CD4-positive, alpha-beta T cell (primary cell): ENCODE measurements at regions not wholly inside any gene's neighbourhood (a gene's known extent, or its start where the extent isn't known, plus 50 kb on each side); places are given as distances from the start of the nearest gene placed in this dataset.

Experiments
- ATAC-seq: fragments of 200-7000 bp; cut with Tn5 transposase; one replicate; pipeline ENCODE4 v1.10.0; 2022; ENCODE audit warnings: mild to moderate bottlenecking; ENCODE audit not compliant: poor library complexity
- CTCF ChIA-PET: fragments of 350-600 bp; sonication (Branson Sonifier 250); formaldehyde crosslinking; loops from one replicate; lab custom pipeline; 2021; ENCODE audit warnings: antibody characterized with exemption, inconsistent platforms; lab: Charles Lee
- POLR2A ChIA-PET: fragments of 350-600 bp; sonication (Branson Sonifier 250); formaldehyde crosslinking; loops from one replicate; lab custom pipeline; 2021; ENCODE audit warnings: antibody characterized with exemption, inconsistent platforms; lab: Charles Lee
- DNase-seq, 14 experiments: peaks; one replicate each; pipeline ENCODE4 v3.0.0-alpha.2; 2013 to 2020; ENCODE audit warnings: mixed read lengths in 2 of 14
- H3K27ac ChIP-seq, 2 donors: one replicate each; pipeline versions ENCODE4 v1.5.1 to v1.7.0; 2013; ENCODE audit warnings: low read length in 2 of 2, low read depth in 1 of 2, mild to moderate bottlenecking in 1 of 2
- H3K27me3 ChIP-seq, 2 experiments: 1 replicate in 1 of 2; 2 replicates in 1 of 2; pipeline versions ENCODE4 v1.6.1 to v1.7.0; 2013; ENCODE audit warnings: low read length in 2 of 2, control low read depth in 1 of 2, mild to moderate bottlenecking in 1 of 2, moderate library complexity in 1 of 2; ENCODE audit not compliant: insufficient read depth in 2 of 2, control insufficient read depth in 1 of 2
- H3K36me3 ChIP-seq: one replicate; pipeline ENCODE4 v1.6.1; 2013; ENCODE audit warnings: low read length, control low read depth; ENCODE audit not compliant: insufficient read depth
- H3K4me1 ChIP-seq: one replicate; pipeline ENCODE4 v1.6.1; 2013; ENCODE audit warnings: low read length, control low read depth; ENCODE audit not compliant: insufficient read depth
- H3K4me3 ChIP-seq: one replicate; pipeline ENCODE4 v1.5.1; 2013; ENCODE audit warnings: mild to moderate bottlenecking, low read length, moderate library complexity
- H3K9me3 ChIP-seq, 2 experiments: 1 replicate in 1 of 2; 2 replicates in 1 of 2; pipeline versions ENCODE4 v1.6.1 to v1.7.0; 2013; ENCODE audit warnings: low read length in 2 of 2, mild to moderate bottlenecking in 2 of 2, control low read depth in 1 of 2, moderate library complexity in 1 of 2; ENCODE audit not compliant: control insufficient read depth in 1 of 2, insufficient read depth in 1 of 2
- H3K27ac Mint-ChIP-seq: one replicate; pipeline ENCODE4 v1.8.0; 2020; ENCODE audit warnings: mixed read lengths
- H3K27me3 Mint-ChIP-seq: one replicate; pipeline ENCODE4 v1.8.0; 2021; ENCODE audit warnings: mixed read lengths
- H3K36me3 Mint-ChIP-seq: one replicate; pipeline ENCODE4 v1.8.0; 2021; ENCODE audit warnings: low read depth, mixed read lengths
- H3K4me1 Mint-ChIP-seq: one replicate; pipeline ENCODE4 v1.8.0; 2021; ENCODE audit warnings: low read depth, mixed read lengths
- H3K4me3 Mint-ChIP-seq: one replicate; pipeline ENCODE4 v1.8.0; 2020; ENCODE audit warnings: mild to moderate bottlenecking, mixed read lengths
- H3K9me3 Mint-ChIP-seq: one replicate; pipeline ENCODE4 v1.8.0; 2020; ENCODE audit warnings: mixed read lengths
- CTCF ChIP-seq: fragments of 200-600 bp; IDR thresholded peaks from one replicate; pipeline ENCODE4 v1.8.0; 2022; ENCODE audit warnings: antibody characterized with exemption, mild to moderate bottlenecking
- intact Hi-C, 2 experiments: fragments of 100-400 bp; cut with DNase I in 1 of 2; cut with micrococcal nuclease in 1 of 2; formaldehyde crosslinking; loops; one replicate each; pipeline versions ENCODE4 v1.15.1 to v1.9.0; 2023 to 2025; cut with DNase I, micrococcal nuclease

GRCh38 chr10:28733245-28733644 is 55.9 kb downstream of the BAMBI start:
- no peak overlapping the region for H3K27ac Mint-ChIP-seq

GRCh38 chr10:28733647-28734046 is 56.3 kb downstream of the BAMBI start:
- DNase-seq (no peak), ATAC-seq (no peak)
- Histone ChIP-seq H3K4me3 (no peak overlapping the region), H3K4me1 (no peaks in the 10 kb centered on the region), H3K36me3 (no peaks in the 10 kb centered on the region), H3K9me3 (peaks cover 5 to 8% of the 10 kb centered on the region in 2 experiments), H3K27me3 (peaks cover 0 to 4% of the 10 kb centered on the region in 2 experiments), H3K27ac (no peak overlapping the region)
- ChIA-PET CTCF (no interaction called here), POLR2A (no interaction called here)
- Mint-ChIP-seq H3K27me3 (peaks cover 25% of the 10 kb centered on the region), H3K27ac (no peak overlapping the region), H3K36me3 (no peaks in the 10 kb centered on the region), H3K4me3 (no peak overlapping the region), H3K4me1 (no peaks in the 10 kb centered on the region), H3K9me3 (peaks cover 9% of the 10 kb centered on the region)
- intact Hi-C loops: no loop called here
- TF ChIP-seq CTCF: no peak

More at GRCh38 chr10:28733245-28733644, 55.9 kb downstream of the BAMBI start:
- Mint-ChIP-seq H3K36me3 (no peaks in the 10 kb centered on the region), H3K9me3 (peaks cover 9% of the 10 kb centered on the region), H3K27me3 (peaks cover 25% of the 10 kb centered on the region), H3K4me3 (no peak overlapping the region), H3K4me1 (no peaks in the 10 kb centered on the region)
- intact Hi-C loops: no loop called here
- Histone ChIP-seq H3K27ac (no peak overlapping the region), H3K4me1 (no peaks in the 10 kb centered on the region), H3K9me3 (peaks cover 5 to 8% of the 10 kb centered on the region in 2 experiments), H3K27me3 (peaks cover 0 to 4% of the 10 kb centered on the region in 2 experiments), H3K36me3 (no peaks in the 10 kb centered on the region), H3K4me3 (no peak overlapping the region)
- ATAC-seq (no peak), DNase-seq (no peak)
- ChIA-PET CTCF (no interaction called here), POLR2A (no interaction called here)
- TF ChIP-seq CTCF: no peak

- ATAC-seq: no peak
- no peak for DNase-seq
- H3K36me3 Mint-ChIP-seq: no peaks in the 10 kb centered on the region
- H3K27me3 ChIP-seq: peaks cover 0 to 4% of the 10 kb centered on the region in 2 experiments
- no peak overlapping the region for H3K4me3 ChIP-seq
- peaks cover 33% of the 10 kb centered on the region for H3K27me3 Mint-ChIP-seq
- H3K9me3 ChIP-seq: peaks cover 5 to 8% of the 10 kb centered on the region in 2 experiments
- H3K4me1 Mint-ChIP-seq: no peaks in the 10 kb centered on the region
- POLR2A ChIA-PET: no interaction called here
- CTCF ChIA-PET: no interaction called here
- TF ChIP-seq CTCF: no peak
- H3K4me3 Mint-ChIP-seq: no peak overlapping the region
- H3K9me3 Mint-ChIP-seq: peaks cover 9% of the 10 kb centered on the region
- H3K27ac ChIP-seq: no peak overlapping the region
- no peaks in the 10 kb centered on the region for H3K36me3 ChIP-seq
- no peak overlapping the region for H3K27ac Mint-ChIP-seq
- H3K4me1 ChIP-seq: no peaks in the 10 kb centered on the region
- intact Hi-C loops: no loop called here
Observed at GRCh38 chr10:28734938-28735759, 57.8 kb downstream of the BAMBI start.
